HCT116 (cell line): ENCODE measurements at regions not wholly inside any gene's neighbourhood (a gene's known extent, or its start where the extent isn't known, plus 50 kb on each side); places are given as distances from the start of the nearest gene placed in this dataset.

Experiments used
- ATAC-seq: fragments of 200-7000 bp; cut with Tn5 transposase; 2 replicates; pipeline ENCODE4 v1.9.1; 2020; ENCODE audit warnings: mild to moderate bottlenecking, moderate library complexity
- BruUV-seq: library from RNA; stranded (reverse); fragments of 400-500 nt; replicated peaks from 2 replicates; lab custom pipeline; 2021; lab: Mats Ljungman, UMichigan
- CTCF ChIA-PET: fragments of 300-600 bp; sonication (Branson Sonifier 250); formaldehyde crosslinking; loops from one replicate; lab custom pipeline; 2021; ENCODE audit warnings: antibody characterized with exemption; lab: Charles Lee
- POLR2A ChIA-PET: fragments of 300-600, 350-600 bp; sonication (Branson Sonifier 250); formaldehyde crosslinking; loops from one replicate; lab custom pipeline; 2021; ENCODE audit warnings: antibody characterized with exemption; lab: Charles Lee
- RAD21 ChIA-PET, 2 experiments: fragments of 300-600 bp; sonication (Branson Sonifier 250); formaldehyde crosslinking; loops; one replicate each; lab custom pipeline; 2023; ENCODE audit warnings: low total read pairs in 2 of 2; ENCODE audit not compliant: uncharacterized antibody in 2 of 2, unreplicated experiment in 2 of 2, low non-redundant PET in 1 of 2; lab: Charles Lee
- DNase-seq: peaks from one replicate; pipeline ENCODE4 v3.0.0-alpha.2; 2010; ENCODE audit warnings: low read depth, low spot score
- H2AFZ ChIP-seq: fragments of 200-600 bp; shearing (Covaris generic), sonication (generic); 2 replicates; pipeline ENCODE4 v1.6.1; 2017; ENCODE audit warnings: low read depth, mixed run types, mixed read lengths, antibody characterized with exemption, low read length; ENCODE audit not compliant: poor library complexity, severe bottlenecking
- H3K27ac ChIP-seq: 2 replicates; pipeline ENCODE4 v1.5.1; 2012; ENCODE audit warnings: low read depth, low read length
- H3K27me3 ChIP-seq: fragments of 200-600 bp; sonication (generic); 2 replicates; pipeline ENCODE4 v1.6.1; 2016; ENCODE audit warnings: mixed run types, low read length, mixed read lengths; ENCODE audit not compliant: insufficient read depth
- H3K36me3 ChIP-seq, 2 experiments: fragments of 200-500 bp in 1 of 2; fragments of 200-600 bp in 1 of 2; sonication (Bioruptor generic) in 1 of 2; sonication (generic) in 1 of 2; 2 replicates each; pipeline versions ENCODE4 v1.5.1 to v1.6.1; 2014 to 2016; ENCODE audit warnings: low read length in 2 of 2, inconsistent platforms in 1 of 2, mixed read lengths in 1 of 2, mixed run types in 1 of 2; ENCODE audit not compliant: insufficient read depth in 2 of 2, control insufficient read depth in 1 of 2
- H3K4me1 ChIP-seq, 2 experiments: fragments of 200-600 bp in 1 of 2; sonication (generic) in 1 of 2; 2 replicates each; pipeline versions ENCODE4 v1.5.1 to v1.6.1; 2012 to 2017; ENCODE audit warnings: low read length in 2 of 2, inconsistent platforms in 1 of 2, mild to moderate bottlenecking in 1 of 2, mixed read lengths in 1 of 2, mixed run types in 1 of 2, moderate library complexity in 1 of 2; ENCODE audit not compliant: insufficient read depth in 2 of 2, control insufficient read depth in 1 of 2
- H3K4me2 ChIP-seq: fragments of 200-600 bp; sonication (generic); 2 replicates; pipeline ENCODE4 v1.6.1; 2017; ENCODE audit warnings: mixed run types, low read length, mixed read lengths
- H3K4me3 ChIP-seq, 2 experiments: fragments of 200-600 bp in 1 of 2; sonication (generic) in 1 of 2; replicated peaks in 1 of 2; 2 replicates each; pipeline ENCODE4 v1.5.1; 2011 to 2016; ENCODE audit warnings: low read length in 2 of 2, control low read depth in 1 of 2, low read depth in 1 of 2, mild to moderate bottlenecking in 1 of 2, mixed read lengths in 1 of 2, mixed run types in 1 of 2
- H3K79me2 ChIP-seq: fragments of 200-600 bp; sonication (generic); 2 replicates; pipeline ENCODE4 v1.6.1; 2017; ENCODE audit warnings: mild to moderate bottlenecking, mixed run types, low read length, moderate library complexity, mixed read lengths; ENCODE audit not compliant: insufficient read depth
- H3K9ac ChIP-seq: fragments of 200-600 bp; sonication (generic); 2 replicates; pipeline ENCODE4 v1.6.1; 2016; ENCODE audit warnings: low read length, mixed read lengths
- H3K9me2 ChIP-seq: fragments of 200-600 bp; sonication (generic), shearing (Covaris generic); 2 replicates; pipeline ENCODE4 v1.6.1; 2017; ENCODE audit warnings: mixed run types, mild to moderate bottlenecking, moderate library complexity; ENCODE audit not compliant: insufficient read depth
- H3K9me3 ChIP-seq, 2 experiments: fragments of 200-500 bp in 1 of 2; fragments of 200-600 bp in 1 of 2; sonication (Bioruptor generic) in 1 of 2; sonication (generic) in 1 of 2; 2 replicates each; pipeline ENCODE4 v1.6.1; 2014 to 2017; ENCODE audit warnings: low read length in 2 of 2, mixed read lengths in 2 of 2, inconsistent platforms in 1 of 2, low read depth in 1 of 2, mild to moderate bottlenecking in 1 of 2, mixed run types in 1 of 2, moderate library complexity in 1 of 2; ENCODE audit not compliant: control insufficient read depth in 1 of 2, insufficient read depth in 1 of 2
- H4K20me1 ChIP-seq: fragments of 200-600 bp; sonication (generic), shearing (Covaris generic); 2 replicates; pipeline ENCODE4 v1.6.1; 2017; ENCODE audit warnings: mixed run types, mild to moderate bottlenecking, moderate library complexity; ENCODE audit not compliant: insufficient read depth
- MAX ChIP-seq: IDR thresholded peaks from 2 replicates; pipeline ENCODE4 v1.6.1; 2012
- RAD21 ChIP-seq: IDR thresholded peaks from 2 replicates; pipeline ENCODE4 v1.6.1; 2012; ENCODE audit warnings: low read depth, mild to moderate bottlenecking
- SP1 ChIP-seq: IDR thresholded peaks from 2 replicates; pipeline ENCODE4 v1.6.1; 2012; ENCODE audit warnings: low read depth
- ZBTB33 ChIP-seq: IDR thresholded peaks from 2 replicates; pipeline ENCODE4 v1.6.1; 2011; ENCODE audit warnings: mild to moderate bottlenecking, low read length, moderate library complexity; ENCODE audit not compliant: insufficient replicate concordance; ENCODE audit errors: extremely low read depth
- intact Hi-C: fragments of 100-400 bp; cut with micrococcal nuclease; formaldehyde crosslinking; loops from 2 replicates; pipeline ENCODE4 v1.10.0; 2022

- TF ChIP-seq MAX: no peak
- TF ChIP-seq, all 23 proteins: peak for 0
These were observed 175.1 kb downstream of the SHQ1 start (continued) for GRCh38 chr3:72673011-72673771.

- no TSS peak for BruUV-seq
- TF ChIP-seq ZBTB33 (no peak), MAX (no peak), RAD21 (no peak), SP1 (no peak)
- ChIA-PET POLR2A (no interaction called here), RAD21 (no interaction called here), CTCF (no interaction called here)
- Histone ChIP-seq H3K4me2 (no peak overlapping the region), H4K20me1 (no peaks in the 10 kb centered on the region), H3K9me2 (no peaks in the 10 kb centered on the region), H3K27ac (no peak overlapping the region), H3K4me3 (no peak overlapping the region), H3K27me3 (no peaks in the 10 kb centered on the region), H3K79me2 (no peaks in the 10 kb centered on the region), H3K9me3 (no peaks in the 10 kb centered on the region), H3K9ac (no peak overlapping the region), H3K36me3 (no peaks in the 10 kb centered on the region), H3K4me1 (no peaks in the 10 kb centered on the region), H2AFZ (no peak overlapping the region)
- intact Hi-C loops: loop anchor here (5.0 kb wide), 1 partner anchor 433 kb away; no protein-coding TSS in a partner anchor
- ATAC-seq (no peak), DNase-seq (no peak)
These were observed 179.0 kb downstream of the SHQ1 start for GRCh38 chr3:72669224-72669623.
